T47D (cell line): ENCODE measurements at regions not wholly inside any gene's neighbourhood (a gene's known extent, or its start where the extent isn't known, plus 50 kb on each side); places are given as distances from the start of the nearest gene placed in this dataset.

Experiments used
- DNase-seq, 2 experiments: peaks; one replicate each; pipeline versions ENCODE4 v3.0.0 to v3.0.0-alpha.2; 2011 to 2012; ENCODE audit warnings: low read depth in 1 of 2, low spot score in 1 of 2
- JUND ChIP-seq: IDR thresholded peaks from 2 replicates; pipeline ENCODE4 v1.6.1; 2012; ENCODE audit warnings: low read depth
- in situ Hi-C: cut with HindIII; loops from 2 replicates; pipeline ENCODE4 v1.10.0; 2016; ENCODE audit warnings: low sequenced_read_pairs, low pct_unique_long_range_greater_than_20kb

- DNase-seq: peak; percentile 48 to 80
- in situ Hi-C loops: no loop called here
- no peak for TF ChIP-seq JUND
These were observed 59.6 kb upstream of the PAX6 start for GRCh38 chr11:31870609-31871309.

GRCh38 chr11:31869986-31870385 lies 58.9 kb upstream of the PAX6 start:
- in situ Hi-C loops: no loop called here
- TF ChIP-seq JUND: no peak
- DNase-seq: no peak

- in situ Hi-C loops: no loop called here
- no peak for TF ChIP-seq JUND
- no peak for DNase-seq
These were observed 54.6 kb upstream of the PAX6 start for GRCh38 chr11:31865606-31866300.

- TF ChIP-seq JUND: no peak
- DNase-seq: no peak
- in situ Hi-C loops: no loop called here
These were observed 52.2 kb upstream of the PAX6 start for GRCh38 chr11:31863170-31863832.

- in situ Hi-C loops: no loop called here
- DNase-seq: no peak
- no peak for TF ChIP-seq JUND
These were observed 49.9 kb upstream of the PAX6 start for GRCh38 chr11:31861011-31861410.
